ENCODE measurements at regions not wholly inside any gene's neighbourhood (a gene's known extent, or its start where the extent isn't known, plus 50 kb on each side); places are given as distances from the start of the nearest gene placed in this dataset.

GRCh38 chr11:95684701-95685100, 104.9 kb downstream of the FAM76B start (continued):
- TF ChIP-seq KDM4A (IDR thresholded peaks at IDR 0.05; ENCODE audit: low read depth, low read length, severe bottlenecking) (no peak), CTBP2 (IDR thresholded peaks at IDR 0.05; ENCODE audit: borderline replicate concordance, insufficient read depth, insufficient read length, low read length) (no peak), TBP (IDR thresholded peaks at IDR 0.05; ENCODE audit: low read depth, low read length) (no peak)
